ENCODE measurements at regions not wholly inside any gene's neighbourhood (a gene's known extent, or its start where the extent isn't known, plus 50 kb on each side); places are given as distances from the start of the nearest gene placed in this dataset.

GRCh38 chr5:3350781-3351180, 244.9 kb upstream of the IRX1 start:
- Histone ChIP-seq H3K27me3 (replicated peaks in 2 of 5; ENCODE audit: control insufficient read depth in 4 of 5, insufficient read depth in 5 of 5, low read length in 4 of 5) (no peaks in the 10 kb centered on the region), H3K4me1 (ENCODE audit: control extremely low read depth in 1 of 4, control insufficient read depth in 4 of 4, insufficient read depth in 4 of 4, low read length in 3 of 4) (no peaks in the 10 kb centered on the region), H3K9me3 (ENCODE audit: control extremely low read depth in 1 of 5, control insufficient read depth in 4 of 5, insufficient read depth in 2 of 5, low read depth in 1 of 5, low read length in 4 of 5) (peaks cover 0 to 3% (median 0%) of the 10 kb centered on the region in 5 experiments), H3K27ac (ENCODE audit: insufficient read depth in 1 of 2, low read depth in 1 of 2, low read length in 2 of 2, poor library complexity in 1 of 2, severe bottlenecking in 2 of 2) (no peak overlapping the region), H3K36me3 (ENCODE audit: control insufficient read depth in 4 of 4, insufficient read depth in 4 of 4, low read length in 3 of 4) (no peaks in the 10 kb centered on the region), H3K4me3 (ENCODE audit: control insufficient read depth in 1 of 7, extremely low read depth in 1 of 7, insufficient read depth in 4 of 7, low read depth in 2 of 7, low read length in 6 of 7) (no peak overlapping the region)
- DNase-seq = no peak
- CTCF ChIA-PET = no interaction called here
- WGBS (ENCODE audit: insufficient coverage) = 100% methylated on average over 5 of the region's 5 CpGs
- POLR2A ChIA-PET = no interaction called here

GRCh38 chr5:3349704-3350565, 245.7 kb upstream of the IRX1 start:
- DNase-seq = no peak
- H3K4me1 ChIP-seq (ENCODE audit: control extremely low read depth in 1 of 4, control insufficient read depth in 4 of 4, insufficient read depth in 4 of 4, low read length in 3 of 4) = no peaks in the 10 kb centered on the region
- no peaks in the 10 kb centered on the region for H3K36me3 ChIP-seq (ENCODE audit: control insufficient read depth in 4 of 4, insufficient read depth in 4 of 4, low read length in 3 of 4)
- 97% methylated on average over 10 of the region's 10 CpGs for WGBS (ENCODE audit: insufficient coverage)
- H3K27ac ChIP-seq (ENCODE audit: insufficient read depth in 1 of 2, low read depth in 1 of 2, low read length in 2 of 2, poor library complexity in 1 of 2, severe bottlenecking in 2 of 2) = no peak overlapping the region
- H3K27me3 ChIP-seq (replicated peaks in 2 of 5; ENCODE audit: control insufficient read depth in 4 of 5, insufficient read depth in 5 of 5, low read length in 4 of 5) = no peaks in the 10 kb centered on the region
- ChIA-PET CTCF (no interaction called here), POLR2A (no interaction called here)
- H3K9me3 ChIP-seq (ENCODE audit: control extremely low read depth in 1 of 5, control insufficient read depth in 4 of 5, insufficient read depth in 2 of 5, low read depth in 1 of 5, low read length in 4 of 5) = peaks cover 0 to 3% (median 0%) of the 10 kb centered on the region in 5 experiments
- no peak overlapping the region for H3K4me3 ChIP-seq (ENCODE audit: control insufficient read depth in 1 of 7, extremely low read depth in 1 of 7, insufficient read depth in 4 of 7, low read depth in 2 of 7, low read length in 6 of 7)

GRCh38 chr5:3348576-3349535, 246.8 kb upstream of the IRX1 start:
- Histone ChIP-seq H3K4me3 (ENCODE audit: control insufficient read depth in 1 of 7, extremely low read depth in 1 of 7, insufficient read depth in 4 of 7, low read depth in 2 of 7, low read length in 6 of 7) (no peak overlapping the region), H3K9me3 (ENCODE audit: control extremely low read depth in 1 of 5, control insufficient read depth in 4 of 5, insufficient read depth in 2 of 5, low read depth in 1 of 5, low read length in 4 of 5) (peaks cover 0 to 3% (median 0%) of the 10 kb centered on the region in 5 experiments), H3K27ac (ENCODE audit: insufficient read depth in 1 of 2, low read depth in 1 of 2, low read length in 2 of 2, poor library complexity in 1 of 2, severe bottlenecking in 2 of 2) (no peak overlapping the region), H3K4me1 (ENCODE audit: control extremely low read depth in 1 of 4, control insufficient read depth in 4 of 4, insufficient read depth in 4 of 4, low read length in 3 of 4) (no peaks in the 10 kb centered on the region), H3K36me3 (ENCODE audit: control insufficient read depth in 4 of 4, insufficient read depth in 4 of 4, low read length in 3 of 4) (no peaks in the 10 kb centered on the region), H3K27me3 (replicated peaks in 2 of 5; ENCODE audit: control insufficient read depth in 4 of 5, insufficient read depth in 5 of 5, low read length in 4 of 5) (no peaks in the 10 kb centered on the region)
- CTCF ChIA-PET = no interaction called here
- no peak for DNase-seq
- POLR2A ChIA-PET = no interaction called here
- WGBS (ENCODE audit: insufficient coverage) = 95% methylated on average over 22 of the region's 22 CpGs

- no peak for DNase-seq
- Histone ChIP-seq H3K4me3 (ENCODE audit: control insufficient read depth in 1 of 7, extremely low read depth in 1 of 7, insufficient read depth in 4 of 7, low read depth in 2 of 7, low read length in 6 of 7) (no peak overlapping the region), H3K9me3 (ENCODE audit: control extremely low read depth in 1 of 5, control insufficient read depth in 4 of 5, insufficient read depth in 2 of 5, low read depth in 1 of 5, low read length in 4 of 5) (peaks cover 0 to 3% (median 0%) of the 10 kb centered on the region in 5 experiments), H3K27me3 (replicated peaks in 2 of 5; ENCODE audit: control insufficient read depth in 4 of 5, insufficient read depth in 5 of 5, low read length in 4 of 5) (no peaks in the 10 kb centered on the region), H3K27ac (ENCODE audit: insufficient read depth in 1 of 2, low read depth in 1 of 2, low read length in 2 of 2, poor library complexity in 1 of 2, severe bottlenecking in 2 of 2) (no peak overlapping the region), H3K36me3 (ENCODE audit: control insufficient read depth in 4 of 4, insufficient read depth in 4 of 4, low read length in 3 of 4) (no peaks in the 10 kb centered on the region), H3K4me1 (ENCODE audit: control extremely low read depth in 1 of 4, control insufficient read depth in 4 of 4, insufficient read depth in 4 of 4, low read length in 3 of 4) (no peaks in the 10 kb centered on the region)
- CTCF ChIA-PET = no interaction called here
- POLR2A ChIA-PET = no interaction called here
- WGBS (ENCODE audit: insufficient coverage) = 100% methylated on average over 3 of the region's 5 CpGs
Measured at GRCh38 chr5:3347741-3348140, 247.9 kb upstream of the IRX1 start.

GRCh38 chr5:3346111-3346820, 249.4 kb upstream of the IRX1 start:
- ChIA-PET CTCF (no interaction called here), POLR2A (no interaction called here)
- WGBS (ENCODE audit: insufficient coverage) = 94% methylated on average over 24 of the region's 26 CpGs
- H3K4me1 ChIP-seq (ENCODE audit: control extremely low read depth in 1 of 4, control insufficient read depth in 4 of 4, insufficient read depth in 4 of 4, low read length in 3 of 4) = no peaks in the 10 kb centered on the region
- H3K27me3 ChIP-seq (replicated peaks in 2 of 5; ENCODE audit: control insufficient read depth in 4 of 5, insufficient read depth in 5 of 5, low read length in 4 of 5) = no peaks in the 10 kb centered on the region
- DNase-seq = no peak
- H3K9me3 ChIP-seq (ENCODE audit: control extremely low read depth in 1 of 5, control insufficient read depth in 4 of 5, insufficient read depth in 2 of 5, low read depth in 1 of 5, low read length in 4 of 5) = peaks cover 0 to 3% (median 0%) of the 10 kb centered on the region in 5 experiments
- no peak overlapping the region for H3K27ac ChIP-seq (ENCODE audit: insufficient read depth in 1 of 2, low read depth in 1 of 2, low read length in 2 of 2, poor library complexity in 1 of 2, severe bottlenecking in 2 of 2)
- no peak overlapping the region for H3K4me3 ChIP-seq (ENCODE audit: control insufficient read depth in 1 of 7, extremely low read depth in 1 of 7, insufficient read depth in 4 of 7, low read depth in 2 of 7, low read length in 6 of 7)
- H3K36me3 ChIP-seq (ENCODE audit: control insufficient read depth in 4 of 4, insufficient read depth in 4 of 4, low read length in 3 of 4) = no peaks in the 10 kb centered on the region

GRCh38 chr5:3345195-3345594, 250.4 kb upstream of the IRX1 start:
- no peaks in the 10 kb centered on the region for H3K27me3 ChIP-seq (replicated peaks in 2 of 5; ENCODE audit: control insufficient read depth in 4 of 5, insufficient read depth in 5 of 5, low read length in 4 of 5)
- DNase-seq = no peak
- H3K9me3 ChIP-seq (ENCODE audit: control extremely low read depth in 1 of 5, control insufficient read depth in 4 of 5, insufficient read depth in 2 of 5, low read depth in 1 of 5, low read length in 4 of 5) = peaks cover 0 to 3% (median 0%) of the 10 kb centered on the region in 5 experiments
- ChIA-PET CTCF (no interaction called here), POLR2A (no interaction called here)
- no peaks in the 10 kb centered on the region for H3K36me3 ChIP-seq (ENCODE audit: control insufficient read depth in 4 of 4, insufficient read depth in 4 of 4, low read length in 3 of 4)
- H3K27ac ChIP-seq (ENCODE audit: insufficient read depth in 1 of 2, low read depth in 1 of 2, low read length in 2 of 2, poor library complexity in 1 of 2, severe bottlenecking in 2 of 2) = no peak overlapping the region
- no peak overlapping the region for H3K4me3 ChIP-seq (ENCODE audit: control insufficient read depth in 1 of 7, extremely low read depth in 1 of 7, insufficient read depth in 4 of 7, low read depth in 2 of 7, low read length in 6 of 7)
- WGBS (ENCODE audit: insufficient coverage) = 96% methylated on average over 5 of the region's 8 CpGs
- no peaks in the 10 kb centered on the region for H3K4me1 ChIP-seq (ENCODE audit: control extremely low read depth in 1 of 4, control insufficient read depth in 4 of 4, insufficient read depth in 4 of 4, low read length in 3 of 4)
